ENCODE measurements at regions not wholly inside any gene's neighbourhood (a gene's known extent, or its start where the extent isn't known, plus 50 kb on each side); places are given as distances from the start of the nearest gene placed in this dataset.
"Not testable (repeated sequence)": the region's sequence is repeated elsewhere in the genome, so short reads cannot be mapped to it uniquely, and the experiment has no call there.

GRCh38 chr12:66733321-66733720 is 54.4 kb upstream of the GRIP1 start:
- DNase-seq: no peak

GRCh38 chr12:66733839-66734238 is 55.0 kb upstream of the GRIP1 start:
- no peak for DNase-seq

DNA sequence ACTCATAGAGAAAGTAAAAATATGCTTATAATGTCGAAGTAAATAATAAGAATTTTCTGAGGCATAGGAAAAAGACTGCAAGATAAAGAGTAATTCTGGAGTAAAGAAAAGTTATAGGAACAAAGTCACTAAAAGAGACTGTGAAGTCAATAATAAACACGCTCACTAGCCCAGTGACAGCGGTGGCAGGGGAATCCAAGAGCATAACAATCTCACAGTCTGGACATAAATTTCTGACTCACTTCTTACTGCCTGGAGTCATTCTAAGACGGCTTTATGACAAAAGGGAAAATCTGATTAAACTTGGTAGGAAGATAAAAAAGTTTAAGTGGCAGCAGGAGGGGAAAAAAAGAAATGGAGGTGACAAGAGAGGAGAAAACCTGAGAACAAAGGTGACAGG is 56.4 kb upstream of the GRIP1 start:
- no peak for DNase-seq

DNA sequence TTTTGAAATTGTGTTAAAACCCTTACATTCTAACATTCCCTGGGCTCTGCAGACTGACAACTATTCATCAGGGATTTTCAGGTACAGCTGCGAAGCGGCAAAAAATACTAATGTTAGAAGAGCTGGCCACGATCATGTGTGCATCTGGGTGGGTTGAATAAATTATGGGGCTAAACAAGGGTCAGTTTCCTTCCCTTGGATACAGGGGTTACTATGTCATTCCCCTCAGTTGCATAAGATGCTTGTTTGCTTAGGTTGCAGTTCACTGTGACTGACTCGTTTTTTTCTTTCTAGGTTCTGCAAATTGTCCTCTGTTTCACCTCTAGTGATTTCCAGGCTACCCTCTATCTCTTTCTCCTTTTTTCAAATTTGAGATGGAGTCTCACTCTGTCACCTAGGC is 58.1 kb upstream of the GRIP1 start:
- no peak for DNase-seq

GRCh38 chr12:66739266-66739665 is 60.4 kb upstream of the GRIP1 start:
- DNase-seq: no peak

- no peak for DNase-seq
Measured at GRCh38 chr12:66739940-66740651, 61.2 kb upstream of the GRIP1 start.

GRCh38 chr12:66740732-66741131 is 61.9 kb upstream of the GRIP1 start:
- no peak for DNase-seq

DNA sequence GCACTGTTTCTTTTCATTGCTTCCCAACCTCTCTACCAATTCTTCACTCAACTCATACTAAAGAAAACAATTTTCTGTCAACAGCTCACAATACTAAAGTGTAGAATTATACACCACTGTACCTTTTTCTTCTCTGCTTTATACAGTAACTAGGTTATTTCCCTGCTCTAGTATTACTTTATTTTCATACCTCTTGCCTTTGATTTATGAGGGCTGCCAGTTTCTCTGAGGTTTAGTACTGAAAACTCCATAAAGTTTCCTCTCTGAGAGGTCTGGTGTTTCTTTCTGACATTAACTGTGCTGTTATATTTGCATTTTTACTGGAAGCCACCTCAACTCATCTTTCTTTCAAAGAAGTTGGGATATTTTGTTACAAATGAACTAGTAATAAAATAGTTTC is 63.0 kb upstream of the GRIP1 start:
- no peak for DNase-seq

DNA sequence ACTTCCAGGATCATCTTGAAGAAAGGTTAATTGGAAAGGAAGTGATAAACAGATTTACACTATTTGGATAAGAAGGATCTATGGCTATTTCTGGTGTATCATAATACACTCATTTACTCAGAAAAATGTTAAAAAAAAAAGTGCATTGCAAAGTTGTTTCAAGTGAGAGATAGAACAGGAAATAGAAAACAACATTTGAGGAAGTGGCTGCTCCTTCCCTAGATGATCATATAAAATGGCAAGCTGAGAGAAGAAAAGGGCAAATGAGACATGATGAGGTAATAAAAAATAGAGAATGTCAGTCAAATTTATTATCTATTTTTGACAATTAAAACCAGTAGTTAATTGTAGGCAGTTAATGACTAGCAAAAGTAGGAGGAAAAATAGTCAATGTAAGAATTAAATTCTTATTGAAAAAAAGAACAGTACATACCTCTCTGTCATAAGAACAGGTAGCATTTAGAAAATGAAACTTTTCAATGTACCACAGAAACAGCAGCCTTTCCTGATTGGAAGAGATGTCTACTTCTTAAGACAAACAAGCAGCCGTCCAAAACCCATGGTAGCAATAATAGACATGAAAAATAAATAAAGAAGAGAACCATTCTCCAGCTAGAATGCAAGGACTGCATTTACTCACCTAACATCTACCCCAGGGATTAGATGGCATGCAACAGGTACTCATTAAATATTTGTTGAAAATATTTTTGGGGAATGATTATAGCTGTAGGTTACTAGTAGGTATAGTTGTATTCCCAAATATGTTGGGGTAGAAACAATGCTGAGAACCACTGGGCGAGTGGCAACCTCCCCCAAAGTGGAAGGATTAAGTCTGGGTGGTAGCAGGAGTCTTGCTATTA is 63.9 kb upstream of the GRIP1 start:
- no peak for DNase-seq

DNA sequence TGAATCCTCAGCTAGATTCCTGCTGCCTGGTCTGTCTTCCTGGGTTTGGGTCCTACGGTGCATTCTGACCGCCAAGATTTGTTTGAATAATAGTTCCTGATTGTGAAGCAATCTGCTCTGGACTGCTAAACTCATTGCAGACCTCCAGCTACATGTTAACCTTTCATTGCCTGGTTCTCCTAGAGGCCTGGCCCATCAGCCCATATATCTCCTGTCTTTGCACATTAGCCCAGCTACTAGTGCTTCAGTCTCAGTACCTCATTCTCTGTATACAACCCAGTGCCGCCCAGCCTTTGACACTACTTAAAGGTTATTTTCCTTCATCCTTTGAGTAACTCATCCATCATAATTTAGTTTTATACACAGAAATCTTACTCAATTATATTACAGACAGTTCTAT is 65.6 kb upstream of the GRIP1 start:
- no peak for DNase-seq

DNA sequence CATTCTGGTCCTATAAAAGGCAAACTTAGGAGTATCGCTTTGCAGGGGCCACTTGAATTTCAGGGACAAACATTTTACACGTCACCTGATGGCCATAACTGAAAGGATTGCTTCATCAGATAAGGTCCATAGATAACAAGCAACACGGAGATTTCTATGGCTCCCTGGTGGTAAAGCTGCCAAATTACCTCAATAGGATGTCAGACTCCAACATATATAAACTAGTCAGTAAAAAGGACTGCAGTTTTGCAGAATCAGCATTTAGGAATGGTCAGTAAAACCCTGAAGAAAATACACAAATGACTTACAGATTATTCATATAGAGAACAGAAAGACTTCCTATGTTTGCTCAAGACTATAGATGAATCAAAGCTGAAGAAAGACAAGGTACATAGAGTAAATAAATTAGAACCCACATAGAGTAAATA is 66.1 kb upstream of the GRIP1 start:
- DNase-seq: no peak

GRCh38 chr12:66746489-66747201 is 67.8 kb upstream of the GRIP1 start:
- no peak for DNase-seq

GRCh38 chr12:66751432-66752113 is 72.7 kb upstream of the GRIP1 start:
- DNase-seq: no peak

DNA sequence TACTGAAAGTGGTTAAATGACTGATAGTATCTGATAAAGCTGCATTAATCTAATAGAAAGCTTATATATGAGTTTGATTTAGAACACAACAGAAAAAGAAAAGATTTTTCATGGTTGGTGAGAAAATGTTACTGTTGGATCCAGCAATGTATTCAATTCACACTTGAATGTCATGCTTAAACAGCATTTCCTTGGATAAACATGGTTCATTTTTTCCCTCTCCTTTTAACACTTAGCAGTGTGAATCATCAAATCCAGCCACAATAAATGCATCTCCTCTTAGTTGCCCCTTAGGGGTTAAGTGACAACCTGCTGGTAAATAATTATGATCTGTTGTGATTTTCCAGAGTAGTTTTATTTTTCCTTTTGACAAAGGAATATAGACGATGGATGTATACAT is 74.9 kb upstream of the GRIP1 start:
- DNase-seq: no peak

- no peak for DNase-seq
Measured at GRCh38 chr12:66755727-66756395, 77.0 kb upstream of the GRIP1 start.

- DNase-seq: no peak
Measured at GRCh38 chr12:66756631-66757030, 77.8 kb upstream of the GRIP1 start.

GRCh38 chr12:66760122-66760521 is 81.2 kb upstream of the GRIP1 start:
- not testable (repeated sequence) for DNase-seq

DNA sequence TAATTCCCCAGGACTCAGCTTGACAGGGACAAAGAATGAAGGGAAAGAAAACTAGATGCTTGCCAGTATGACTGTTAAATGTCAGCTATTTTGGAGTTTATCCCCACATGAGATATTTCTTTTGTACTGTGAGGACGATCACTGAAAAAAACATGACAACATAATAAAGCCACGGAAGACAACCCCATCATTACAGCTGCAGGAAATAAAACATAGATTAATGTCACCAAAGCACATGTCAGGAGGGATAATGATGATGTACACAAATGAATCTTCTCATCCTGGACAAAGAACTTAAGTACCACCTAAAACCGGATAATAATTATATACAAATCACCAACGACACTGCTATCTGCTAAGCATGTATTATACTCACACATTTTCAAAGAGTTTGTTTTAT is 84.6 kb upstream of the GRIP1 start:
- no peak for DNase-seq

GRCh38 chr12:66765204-66765603 is 86.3 kb upstream of the GRIP1 start:
- no peak for DNase-seq

DNA sequence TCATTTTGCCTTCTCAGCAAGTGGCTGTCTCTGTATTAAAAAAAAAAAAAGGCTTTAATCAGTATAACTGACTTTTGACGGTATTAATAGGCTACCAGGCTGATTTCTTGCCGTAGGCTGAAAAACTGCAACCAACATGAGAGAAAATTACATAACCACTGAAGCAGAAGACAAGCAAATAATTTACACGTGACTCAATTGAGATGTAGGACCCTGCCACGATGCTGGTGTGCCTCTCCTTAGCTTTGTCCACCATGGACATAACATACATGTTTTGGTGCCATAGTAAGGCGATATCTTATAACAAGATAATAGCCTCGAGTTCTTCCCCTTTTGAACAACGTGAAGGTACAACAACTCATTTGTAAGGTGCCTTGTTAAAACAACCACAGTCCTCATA is 88.7 kb upstream of the GRIP1 start:
- DNase-seq: no peak

DNA sequence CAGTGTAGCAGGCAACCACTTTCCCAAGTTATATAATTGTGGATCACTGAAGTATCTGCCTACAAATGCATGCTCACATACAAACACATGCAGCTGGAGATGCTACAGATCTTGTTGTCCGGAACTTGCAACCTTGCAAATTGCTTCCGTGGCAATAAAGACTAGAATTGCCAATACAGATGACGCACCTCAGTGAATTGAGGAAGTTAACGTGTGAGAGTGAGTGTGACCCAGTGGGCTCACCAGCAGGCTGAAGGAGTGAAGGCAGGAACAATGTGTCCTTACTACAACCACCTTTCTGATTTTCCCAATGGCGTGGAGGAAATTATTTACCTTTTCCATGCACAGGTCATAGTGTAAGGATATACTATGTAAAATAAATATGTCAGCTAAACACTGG is 89.4 kb upstream of the GRIP1 start:
- DNase-seq: no peak

DNA sequence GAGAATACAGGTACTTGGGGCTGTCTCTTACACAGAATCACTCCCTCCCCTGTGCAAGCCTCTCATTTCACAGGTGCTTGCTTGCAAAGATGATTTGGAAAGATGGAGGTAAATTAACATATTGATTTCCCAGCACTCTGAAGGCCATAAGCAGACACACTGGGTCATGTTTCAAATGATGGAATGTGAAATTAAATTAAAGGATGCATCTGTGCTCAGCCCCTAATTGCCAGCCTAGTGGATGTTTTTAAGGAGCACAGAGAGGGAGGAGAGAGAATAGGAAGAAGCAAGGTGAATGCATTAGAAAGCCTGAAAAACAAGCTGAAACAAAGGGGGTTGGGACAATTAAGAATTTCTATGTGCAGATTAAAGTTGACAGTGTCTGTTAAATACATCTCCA is 96.1 kb upstream of the GRIP1 start:
- no peak for DNase-seq

DNA sequence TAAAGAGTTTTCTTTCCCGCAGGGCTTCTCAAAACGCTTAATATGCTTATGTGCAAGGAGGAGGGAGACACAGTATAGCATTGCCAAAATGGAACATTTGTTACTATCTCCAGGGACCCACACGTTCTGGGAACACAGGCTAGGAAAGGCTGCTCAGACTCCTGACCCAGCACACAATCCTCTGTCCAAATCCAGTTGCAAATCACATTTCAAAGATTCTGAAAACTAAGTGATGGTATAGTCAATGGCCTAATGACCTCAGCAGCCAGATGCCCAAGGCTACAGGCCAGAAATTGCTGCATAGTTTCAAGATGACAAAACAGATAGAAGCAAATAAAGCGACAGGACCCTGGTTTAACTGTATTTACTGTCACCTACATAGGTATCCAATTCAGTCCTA is 97.0 kb upstream of the GRIP1 start:
- no peak for DNase-seq

All from CD4-positive, alpha-beta T cell treated with Interleukin-6 for 4 hours (primary cell).